ENCODE measurements at regions not wholly inside any gene's neighbourhood (a gene's known extent, or its start where the extent isn't known, plus 50 kb on each side); places are given as distances from the start of the nearest gene placed in this dataset.

GRCh38 chrX:80285131-80285773 lies 135.0 kb upstream of the TENT5D start:
- Histone ChIP-seq H3K36me3 (ENCODE audit: insufficient read depth) (no peaks in the 10 kb centered on the region), H4K20me1 (ENCODE audit: insufficient read depth) (no peaks in the 10 kb centered on the region), H3K79me2 (ENCODE audit: insufficient read depth, low read depth) (no peaks in the 10 kb centered on the region), H3K4me3 (IDR thresholded peaks at IDR 0.05; ENCODE audit: insufficient read depth, low read depth, low read length) (no peak overlapping the region), H3K27ac (no peak overlapping the region), H3K4me1 (ENCODE audit: low read depth, poor library complexity, severe bottlenecking) (no peaks in the 10 kb centered on the region), H3K9ac (no peak overlapping the region), H3K27me3 (ENCODE audit: insufficient read depth, low read depth) (no peaks in the 10 kb centered on the region), H2AFZ (ENCODE audit: low read depth) (no peak overlapping the region), H3K4me2 (no peak overlapping the region)
- TF ChIP-seq, protein P1, sequence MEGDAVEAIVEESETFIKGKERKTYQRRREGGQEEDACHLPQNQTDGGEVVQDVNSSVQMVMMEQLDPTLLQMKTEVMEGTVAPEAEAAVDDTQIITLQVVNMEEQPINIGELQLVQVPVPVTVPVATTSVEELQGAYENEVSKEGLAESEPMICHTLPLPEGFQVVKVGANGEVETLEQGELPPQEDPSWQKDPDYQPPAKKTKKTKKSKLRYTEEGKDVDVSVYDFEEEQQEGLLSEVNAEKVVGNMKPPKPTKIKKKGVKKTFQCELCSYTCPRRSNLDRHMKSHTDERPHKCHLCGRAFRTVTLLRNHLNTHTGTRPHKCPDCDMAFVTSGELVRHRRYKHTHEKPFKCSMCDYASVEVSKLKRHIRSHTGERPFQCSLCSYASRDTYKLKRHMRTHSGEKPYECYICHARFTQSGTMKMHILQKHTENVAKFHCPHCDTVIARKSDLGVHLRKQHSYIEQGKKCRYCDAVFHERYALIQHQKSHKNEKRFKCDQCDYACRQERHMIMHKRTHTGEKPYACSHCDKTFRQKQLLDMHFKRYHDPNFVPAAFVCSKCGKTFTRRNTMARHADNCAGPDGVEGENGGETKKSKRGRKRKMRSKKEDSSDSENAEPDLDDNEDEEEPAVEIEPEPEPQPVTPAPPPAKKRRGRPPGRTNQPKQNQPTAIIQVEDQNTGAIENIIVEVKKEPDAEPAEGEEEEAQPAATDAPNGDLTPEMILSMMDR (conservative IDR thresholded peaks at IDR 0.05; ENCODE audit: low read depth, low read length): peak; percentile 76

GRCh38 chrX:80290834-80291233 lies 129.4 kb upstream of the TENT5D start:
- TF ChIP-seq, protein P1 (conservative IDR thresholded peaks at IDR 0.05; ENCODE audit: low read depth, low read length): no peak
- Histone ChIP-seq H3K79me2 (ENCODE audit: insufficient read depth, low read depth) (no peaks in the 10 kb centered on the region), H2AFZ (ENCODE audit: low read depth) (no peak overlapping the region), H3K4me2 (no peak overlapping the region), H3K27ac (no peak overlapping the region), H4K20me1 (ENCODE audit: insufficient read depth) (no peaks in the 10 kb centered on the region), H3K36me3 (ENCODE audit: insufficient read depth) (no peaks in the 10 kb centered on the region), H3K4me3 (IDR thresholded peaks at IDR 0.05; ENCODE audit: insufficient read depth, low read depth, low read length) (no peak overlapping the region), H3K27me3 (ENCODE audit: insufficient read depth, low read depth) (no peaks in the 10 kb centered on the region), H3K9ac (no peak overlapping the region), H3K4me1 (ENCODE audit: low read depth, poor library complexity, severe bottlenecking) (no peaks in the 10 kb centered on the region)

DNA sequence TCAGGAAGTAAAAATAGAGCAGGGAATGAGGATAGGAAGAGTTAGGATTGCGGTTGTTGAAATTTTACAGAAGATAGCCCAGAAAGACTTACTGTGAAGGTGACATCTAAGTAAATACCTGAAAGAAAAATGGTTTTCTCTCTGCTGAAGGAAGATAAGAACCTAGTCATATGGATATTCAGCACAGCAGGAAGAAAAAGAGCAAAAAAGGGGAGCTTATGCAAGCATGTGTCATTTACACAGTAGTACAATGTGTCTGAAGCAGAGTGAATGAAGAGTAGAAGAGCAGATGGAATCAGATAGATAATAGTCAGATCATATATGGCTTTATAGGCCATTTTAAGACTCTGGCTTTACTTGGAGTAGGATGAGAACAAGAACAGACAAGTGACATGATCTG lies 126.9 kb upstream of the TENT5D start:
- no peak overlapping the region for H2AFZ ChIP-seq (ENCODE audit: low read depth)
- TF ChIP-seq, protein P1 (conservative IDR thresholded peaks at IDR 0.05; ENCODE audit: low read depth, low read length): no peak
- H4K20me1 ChIP-seq (ENCODE audit: insufficient read depth): no peaks in the 10 kb centered on the region
- H3K4me1 ChIP-seq (ENCODE audit: low read depth, poor library complexity, severe bottlenecking): no peaks in the 10 kb centered on the region
- H3K36me3 ChIP-seq (ENCODE audit: insufficient read depth): no peaks in the 10 kb centered on the region
- no peak overlapping the region for H3K4me3 ChIP-seq (IDR thresholded peaks at IDR 0.05; ENCODE audit: insufficient read depth, low read depth, low read length)
- H3K79me2 ChIP-seq (ENCODE audit: insufficient read depth, low read depth): no peaks in the 10 kb centered on the region
- no peak overlapping the region for H3K27ac ChIP-seq
- no peak overlapping the region for H3K4me2 ChIP-seq
- no peak overlapping the region for H3K9ac ChIP-seq
- no peaks in the 10 kb centered on the region for H3K27me3 ChIP-seq (ENCODE audit: insufficient read depth, low read depth)

GRCh38 chrX:80306007-80306406 lies 114.2 kb upstream of the TENT5D start:
- Histone ChIP-seq H3K27me3 (ENCODE audit: insufficient read depth, low read depth) (no peaks in the 10 kb centered on the region), H3K4me1 (ENCODE audit: low read depth, poor library complexity, severe bottlenecking) (no peaks in the 10 kb centered on the region), H3K79me2 (ENCODE audit: insufficient read depth, low read depth) (no peaks in the 10 kb centered on the region), H2AFZ (ENCODE audit: low read depth) (no peak overlapping the region), H4K20me1 (ENCODE audit: insufficient read depth) (no peaks in the 10 kb centered on the region), H3K36me3 (ENCODE audit: insufficient read depth) (no peaks in the 10 kb centered on the region), H3K27ac (no peak overlapping the region), H3K9ac (no peak overlapping the region), H3K4me2 (no peak overlapping the region), H3K4me3 (IDR thresholded peaks at IDR 0.05; ENCODE audit: insufficient read depth, low read depth, low read length) (no peak overlapping the region)
- TF ChIP-seq, protein P1 (conservative IDR thresholded peaks at IDR 0.05; ENCODE audit: low read depth, low read length): no peak

Data from KMS-11 (cell line).